ENCODE measurements at regions not wholly inside any gene's neighbourhood (a gene's known extent, or its start where the extent isn't known, plus 50 kb on each side); places are given as distances from the start of the nearest gene placed in this dataset.

GRCh38 chr20:12906361-12906760 lies 102.4 kb upstream of the SPTLC3 start:
- no peak for TF ChIP-seq TOX (CRISPR knock-in tag; IDR thresholded peaks at IDR 0.05; ENCODE audit: borderline replicate concordance)
- TF ChIP-seq CREB5 (CRISPR knock-in tag; IDR thresholded peaks at IDR 0.05; ENCODE audit: low read depth), result no peak
- no peak for TF ChIP-seq BACH2 (CRISPR knock-in tag; IDR thresholded peaks at IDR 0.05; ENCODE audit: borderline replicate concordance)
- no peak for TF ChIP-seq POU6F1 (CRISPR knock-in tag; IDR thresholded peaks at IDR 0.05; ENCODE audit: borderline replicate concordance, low read depth)
- TF ChIP-seq ZFP3 (CRISPR knock-in tag; IDR thresholded peaks at IDR 0.05), result no peak
